HG03342 (cell line): ENCODE measurements at regions not wholly inside any gene's neighbourhood (a gene's known extent, or its start where the extent isn't known, plus 50 kb on each side); places are given as distances from the start of the nearest gene placed in this dataset.
"Not testable (repeated sequence)": the region's sequence is repeated elsewhere in the genome, so short reads cannot be mapped to it uniquely, and the experiment has no call there.

Experiments used
- ATAC-seq: cut with Tn5 transposase; IDR thresholded peaks from one replicate; pipeline ENCODE4 v1.9.1; 2021; ENCODE audit warnings: mild to moderate bottlenecking, moderate library complexity; ENCODE audit not compliant: unreplicated experiment

GRCh38 chr4:103422467-103423219 lies 224.5 kb upstream of the CENPE start:
- no peak for ATAC-seq

GRCh38 chr4:103415801-103416200 lies 217.7 kb upstream of the CENPE start:
- ATAC-seq: no peak

- not testable (repeated sequence) for ATAC-seq
Measured at GRCh38 chr4:103412646-103413045, 214.5 kb upstream of the CENPE start.

- ATAC-seq: no peak
Measured at GRCh38 chr4:103410386-103410785, 212.2 kb upstream of the CENPE start.

- ATAC-seq: peak; percentile 47
Measured at GRCh38 chr4:103405415-103405814, 207.3 kb upstream of the CENPE start.

GRCh38 chr4:103403619-103404018 lies 205.5 kb upstream of the CENPE start:
- ATAC-seq: no peak

GRCh38 chr4:103402198-103402597 lies 204.1 kb upstream of the CENPE start:
- no peak for ATAC-seq

GRCh38 chr4:103400405-103400804 lies 202.3 kb upstream of the CENPE start:
- peak; percentile 88 for ATAC-seq

- no peak for ATAC-seq
Measured at GRCh38 chr4:103397541-103397940, 199.4 kb upstream of the CENPE start.

GRCh38 chr4:103387508-103388011 lies 189.4 kb upstream of the CENPE start:
- ATAC-seq: not testable (repeated sequence)

GRCh38 chr4:103385565-103385964 lies 187.4 kb upstream of the CENPE start:
- ATAC-seq: not testable (repeated sequence)

- ATAC-seq: no peak
Measured at GRCh38 chr4:103375278-103375677, 177.1 kb upstream of the CENPE start.

GRCh38 chr4:103374758-103375157 lies 176.6 kb upstream of the CENPE start:
- ATAC-seq: no peak

- ATAC-seq: no peak
Measured at GRCh38 chr4:103374306-103374705, 176.2 kb upstream of the CENPE start.

GRCh38 chr4:103372002-103372558 lies 173.9 kb upstream of the CENPE start:
- no peak for ATAC-seq

GRCh38 chr4:103370336-103370735 lies 172.2 kb upstream of the CENPE start:
- no peak for ATAC-seq

GRCh38 chr4:103365285-103365684 lies 167.1 kb upstream of the CENPE start:
- ATAC-seq: no peak

GRCh38 chr4:103364083-103364482 lies 165.9 kb upstream of the CENPE start:
- no peak for ATAC-seq

- ATAC-seq: no peak
Measured at GRCh38 chr4:103361926-103362325, 163.8 kb upstream of the CENPE start.

- no peak for ATAC-seq
Measured at GRCh38 chr4:103359900-103360299, 161.8 kb upstream of the CENPE start.

GRCh38 chr4:103354006-103354405 lies 155.9 kb upstream of the CENPE start:
- ATAC-seq: no peak

- no peak for ATAC-seq
Measured at GRCh38 chr4:103329642-103330041, 131.5 kb upstream of the CENPE start.
